Mucosa of rectum (tissue), 2 donors: ENCODE measurements at regions not wholly inside any gene's neighbourhood (a gene's known extent, or its start where the extent isn't known, plus 50 kb on each side); places are given as distances from the start of the nearest gene placed in this dataset.

Experiments
- H3K27ac ChIP-seq, 2 donors: one replicate each; pipeline ENCODE4 v1.7.0; 2013; ENCODE audit warnings: inconsistent platforms in 2 of 2, low read depth in 2 of 2, low read length in 2 of 2
- H3K27me3 ChIP-seq, 2 donors: one replicate each; pipeline ENCODE4 v1.7.0; 2013; ENCODE audit warnings: low read length in 2 of 2; ENCODE audit not compliant: control insufficient read depth in 2 of 2, insufficient read depth in 2 of 2
- H3K36me3 ChIP-seq, 2 donors: one replicate each; pipeline ENCODE4 v1.7.0; 2013; ENCODE audit warnings: low read length in 2 of 2; ENCODE audit not compliant: control insufficient read depth in 2 of 2, insufficient read depth in 2 of 2
- H3K4me1 ChIP-seq, 2 donors: one replicate each; pipeline ENCODE4 v1.7.0; 2013; ENCODE audit warnings: low read length in 2 of 2, mild to moderate bottlenecking in 1 of 2; ENCODE audit not compliant: control insufficient read depth in 2 of 2, insufficient read depth in 2 of 2
- H3K4me3 ChIP-seq, 2 donors: one replicate each; pipeline ENCODE4 v1.7.0; 2013; ENCODE audit warnings: low read length in 2 of 2
- H3K9ac ChIP-seq, 2 donors: one replicate each; pipeline ENCODE4 v1.7.0; 2013; ENCODE audit warnings: low read length in 2 of 2, low read depth in 1 of 2, mild to moderate bottlenecking in 1 of 2
- H3K9me3 ChIP-seq, 2 donors: one replicate each; pipeline ENCODE4 v1.7.0; 2013; ENCODE audit warnings: low read length in 2 of 2; ENCODE audit not compliant: control insufficient read depth in 2 of 2
- donor health status: healthy.
- donor health status: Normal muscosa, but diverticular disease.

DNA sequence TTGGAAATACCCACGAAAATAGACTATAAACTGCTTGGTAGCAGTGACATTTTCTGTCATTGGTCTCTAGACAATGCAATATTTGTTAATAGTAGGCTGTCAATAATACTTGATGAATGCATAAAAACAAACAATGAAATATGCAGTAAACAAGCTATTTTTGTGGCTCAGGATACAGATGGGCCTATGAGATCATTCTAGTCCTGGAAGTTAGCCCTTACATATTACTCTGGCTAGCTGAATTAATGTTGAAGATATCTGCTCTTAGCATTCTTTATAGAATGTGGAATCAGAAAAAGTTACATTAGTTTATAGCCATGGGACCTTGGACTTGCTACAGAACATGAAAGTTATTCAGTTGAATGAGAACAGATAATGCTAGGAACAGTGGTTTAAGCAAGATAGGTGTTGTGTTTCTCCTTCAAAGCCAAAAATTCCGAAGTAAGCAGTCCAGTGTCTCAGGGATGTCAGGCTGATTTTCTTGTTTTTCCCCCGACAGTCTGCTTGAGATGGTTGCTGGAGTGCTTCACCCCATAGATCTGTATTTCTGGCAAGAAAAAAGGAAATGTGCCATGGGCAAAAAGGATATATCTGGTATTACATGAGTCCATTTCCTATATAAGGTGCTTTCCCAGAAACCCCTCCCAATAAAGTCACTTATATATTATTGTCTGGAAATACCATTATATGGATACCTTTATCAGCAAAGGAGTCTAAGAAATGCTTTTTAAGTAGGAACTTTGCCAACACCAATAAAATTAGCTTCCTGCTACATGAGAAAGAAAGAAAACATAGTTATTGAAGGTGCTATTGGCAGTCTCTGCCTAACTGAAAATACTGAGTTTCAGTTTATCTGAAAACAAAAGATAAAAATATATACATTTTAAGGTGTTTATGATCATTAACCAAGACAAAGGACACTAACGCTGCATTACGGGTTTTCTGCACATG is 619.4 kb upstream of the ATP2B1 start:
- Histone ChIP-seq H3K27me3 (no peaks in the 10 kb centered on the region), H3K36me3 (no peaks in the 10 kb centered on the region), H3K27ac (no peak overlapping the region), H3K4me1 (peaks cover 5 to 7% of the 10 kb centered on the region in 2 donors), H3K9me3 (no peaks in the 10 kb centered on the region), H3K4me3 (peak overlapping the region in 1 of 2 donors; percentile 30), H3K9ac (no peak overlapping the region)

DNA sequence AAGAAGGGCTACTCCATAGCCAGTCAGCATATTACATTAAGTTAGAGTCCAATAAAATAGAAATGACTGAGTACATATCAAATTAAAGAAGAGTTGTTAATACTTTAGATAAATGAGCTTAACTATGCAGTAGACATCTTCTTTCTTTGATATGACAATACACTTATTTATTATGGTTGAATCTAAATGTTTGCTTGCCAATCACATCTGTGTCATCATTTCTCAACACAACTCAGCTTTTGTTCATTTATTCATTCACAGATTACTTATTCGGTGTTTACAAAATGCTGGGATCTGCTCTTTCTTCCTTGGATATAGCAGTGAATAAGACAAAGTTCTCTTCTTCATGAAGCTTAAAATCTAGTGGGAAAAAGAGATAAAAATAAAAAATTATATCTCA is 614.6 kb upstream of the ATP2B1 start:
- no peaks in the 10 kb centered on the region for H3K27me3 ChIP-seq
- no peak overlapping the region for H3K27ac ChIP-seq
- H3K4me1 ChIP-seq: peaks cover 1 to 2% of the 10 kb centered on the region in 2 donors
- H3K9me3 ChIP-seq: no peaks in the 10 kb centered on the region
- H3K4me3 ChIP-seq: no peak overlapping the region
- H3K36me3 ChIP-seq: no peaks in the 10 kb centered on the region
- no peak overlapping the region for H3K9ac ChIP-seq

DNA sequence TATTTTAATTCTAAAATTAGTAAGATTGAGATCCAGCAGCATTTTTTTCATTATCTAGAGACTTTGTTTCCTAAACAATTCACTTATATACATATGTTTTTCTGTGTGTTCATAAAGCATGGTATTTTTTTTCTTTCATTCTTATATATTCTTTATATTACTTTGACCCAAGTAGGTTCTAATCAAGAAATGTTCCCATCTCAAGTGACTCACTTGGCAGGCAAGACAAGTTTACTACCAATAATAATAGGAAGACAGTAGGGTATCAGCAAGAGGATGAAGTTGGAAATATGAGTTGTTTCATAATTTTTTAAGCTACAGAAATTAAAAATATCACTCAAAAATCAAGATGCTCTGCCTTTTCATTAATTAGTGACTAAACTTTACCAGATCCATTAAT is 613.4 kb upstream of the ATP2B1 start:
- Histone ChIP-seq H3K9me3 (no peaks in the 10 kb centered on the region), H3K9ac (no peak overlapping the region), H3K27ac (no peak overlapping the region), H3K27me3 (no peaks in the 10 kb centered on the region), H3K36me3 (no peaks in the 10 kb centered on the region), H3K4me3 (no peak overlapping the region), H3K4me1 (no peaks in the 10 kb centered on the region)

DNA sequence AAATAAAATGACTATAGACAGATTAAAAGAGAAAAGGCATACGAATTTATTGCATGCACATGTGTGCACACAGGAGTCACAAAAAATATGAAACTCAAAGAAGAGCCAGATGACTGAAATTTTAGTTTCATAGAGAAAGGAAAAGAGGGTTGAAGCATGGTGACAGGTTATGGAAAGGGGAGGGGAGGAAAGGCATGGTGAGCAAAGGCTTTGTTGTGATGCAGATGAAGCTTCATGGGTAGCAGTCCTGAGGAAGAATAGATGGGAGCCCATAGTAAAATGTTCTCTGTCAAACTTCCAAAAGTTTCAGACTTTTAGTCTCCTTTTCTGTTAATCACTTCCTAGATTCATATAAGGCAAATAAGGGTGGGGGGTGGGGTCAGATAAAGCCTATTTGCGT is 612.7 kb upstream of the ATP2B1 start:
- Histone ChIP-seq H3K4me3 (no peak overlapping the region), H3K36me3 (no peaks in the 10 kb centered on the region), H3K4me1 (no peaks in the 10 kb centered on the region), H3K9me3 (no peaks in the 10 kb centered on the region), H3K9ac (no peak overlapping the region), H3K27ac (no peak overlapping the region), H3K27me3 (no peaks in the 10 kb centered on the region)

DNA sequence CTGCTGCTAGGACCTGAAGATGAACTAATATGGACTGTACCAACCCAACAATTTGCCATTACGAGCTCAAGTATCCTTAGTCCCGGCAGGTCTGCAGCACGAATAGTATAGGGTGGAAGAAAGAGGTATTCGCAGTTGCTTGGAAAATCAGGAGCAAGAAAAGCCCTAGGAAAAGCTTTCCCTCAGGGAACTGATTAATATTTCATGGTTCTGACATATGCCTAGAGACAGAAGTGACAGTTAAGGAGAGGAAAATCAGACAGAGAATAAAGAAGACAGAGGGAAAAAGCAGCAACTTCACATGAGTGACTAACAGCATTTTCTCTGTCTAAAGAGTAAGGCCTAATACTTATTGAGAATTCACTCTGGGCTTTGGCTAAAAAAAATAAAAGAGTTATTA is 602.9 kb upstream of the ATP2B1 start:
- H3K27me3 ChIP-seq: no peaks in the 10 kb centered on the region
- no peak overlapping the region for H3K9ac ChIP-seq
- no peak overlapping the region for H3K4me3 ChIP-seq
- H3K9me3 ChIP-seq: no peaks in the 10 kb centered on the region
- no peaks in the 10 kb centered on the region for H3K36me3 ChIP-seq
- no peaks in the 10 kb centered on the region for H3K4me1 ChIP-seq
- no peak overlapping the region for H3K27ac ChIP-seq

DNA sequence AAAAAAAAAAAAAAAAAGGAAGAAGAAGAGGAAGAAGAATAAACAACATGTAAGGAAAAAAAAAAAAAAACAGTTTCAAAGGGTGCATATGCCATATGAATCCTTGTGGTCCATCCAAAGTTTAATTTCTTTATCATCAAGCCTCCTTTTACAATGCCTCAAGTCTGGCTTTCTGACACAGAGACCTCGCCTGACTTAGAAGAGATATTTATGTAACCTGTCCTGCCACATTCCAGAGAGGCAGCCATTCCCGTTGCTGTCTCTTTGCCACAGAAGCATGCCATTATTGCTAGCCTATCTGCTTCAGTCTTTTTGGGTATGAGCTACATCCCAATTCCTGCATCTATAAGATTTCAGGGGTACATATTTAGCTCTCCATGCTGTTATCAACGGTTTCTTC is 596.7 kb upstream of the ATP2B1 start:
- Histone ChIP-seq H3K9me3 (no peaks in the 10 kb centered on the region), H3K4me1 (no peaks in the 10 kb centered on the region), H3K4me3 (no peak overlapping the region), H3K27ac (no peak overlapping the region), H3K9ac (no peak overlapping the region), H3K27me3 (no peaks in the 10 kb centered on the region), H3K36me3 (no peaks in the 10 kb centered on the region)

DNA sequence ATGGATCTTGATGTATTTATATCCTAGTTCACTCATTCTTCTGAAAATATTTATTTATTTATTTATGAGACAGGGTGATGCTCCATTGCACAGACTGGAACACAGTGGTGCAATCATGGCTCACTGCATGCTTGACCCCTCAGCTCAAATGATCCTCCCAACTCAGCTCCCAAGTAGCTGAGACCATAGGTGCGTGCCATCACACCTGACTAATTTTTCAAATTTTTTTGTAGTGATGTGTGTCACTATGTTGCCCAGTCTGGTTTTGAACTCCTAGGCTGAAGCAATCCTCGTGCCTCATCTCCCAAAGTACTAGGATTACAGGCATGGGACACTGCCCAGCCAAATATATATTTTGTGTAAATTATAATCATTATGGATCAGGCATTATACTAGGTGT is 595.6 kb upstream of the ATP2B1 start:
- Histone ChIP-seq H3K27ac (no peak overlapping the region), H3K9ac (no peak overlapping the region), H3K36me3 (no peaks in the 10 kb centered on the region), H3K4me3 (no peak overlapping the region), H3K27me3 (no peaks in the 10 kb centered on the region), H3K4me1 (no peaks in the 10 kb centered on the region), H3K9me3 (no peaks in the 10 kb centered on the region)

DNA sequence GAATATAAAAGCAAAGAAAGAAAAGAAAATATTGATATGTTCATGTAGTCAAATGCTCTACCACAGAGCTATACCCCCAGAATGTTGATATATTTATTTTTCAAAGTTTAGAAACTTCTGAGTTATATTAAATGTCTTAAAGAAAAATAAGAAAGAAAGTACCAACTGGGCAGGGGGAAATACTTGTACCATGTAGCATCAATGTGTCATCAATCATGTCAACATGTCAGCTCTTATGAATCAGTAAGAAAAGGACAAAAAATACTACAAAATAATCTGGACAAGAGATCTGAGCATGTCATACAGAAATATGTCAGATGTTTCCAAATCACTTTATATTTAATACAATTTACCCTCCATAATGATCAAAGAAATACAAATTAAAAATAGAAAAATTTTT is 595.1 kb upstream of the ATP2B1 start:
- H3K9me3 ChIP-seq: no peaks in the 10 kb centered on the region
- no peak overlapping the region for H3K4me3 ChIP-seq
- no peaks in the 10 kb centered on the region for H3K27me3 ChIP-seq
- H3K4me1 ChIP-seq: no peaks in the 10 kb centered on the region
- H3K9ac ChIP-seq: no peak overlapping the region
- H3K36me3 ChIP-seq: no peaks in the 10 kb centered on the region
- H3K27ac ChIP-seq: no peak overlapping the region

DNA sequence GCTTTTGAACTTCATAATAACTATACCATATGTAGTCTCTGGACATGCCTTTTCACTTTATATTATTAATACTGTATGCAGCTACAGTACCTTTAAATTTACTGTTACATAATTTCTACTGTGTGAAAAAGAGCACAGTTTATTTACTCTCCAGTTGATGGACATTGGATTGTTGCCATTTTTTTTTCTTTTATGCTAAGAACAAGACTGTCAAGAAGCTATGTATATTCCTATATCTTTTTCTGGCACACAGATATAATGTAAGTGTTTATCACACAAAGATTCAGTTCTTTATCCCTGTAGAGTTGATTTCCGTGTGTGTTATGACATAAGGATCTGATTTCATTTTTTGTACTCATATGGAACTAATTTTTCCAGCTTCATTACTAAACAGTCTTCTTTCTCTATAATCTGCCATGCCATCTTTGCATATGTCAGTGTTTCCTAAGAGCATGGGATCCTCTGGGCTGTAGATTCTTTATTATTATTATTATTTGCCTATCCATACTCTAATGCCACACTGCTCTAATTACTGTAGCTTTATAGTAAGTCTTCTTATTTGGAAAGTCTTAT is 593.0 kb upstream of the ATP2B1 start:
- H3K9me3 ChIP-seq: no peaks in the 10 kb centered on the region
- no peaks in the 10 kb centered on the region for H3K36me3 ChIP-seq

DNA sequence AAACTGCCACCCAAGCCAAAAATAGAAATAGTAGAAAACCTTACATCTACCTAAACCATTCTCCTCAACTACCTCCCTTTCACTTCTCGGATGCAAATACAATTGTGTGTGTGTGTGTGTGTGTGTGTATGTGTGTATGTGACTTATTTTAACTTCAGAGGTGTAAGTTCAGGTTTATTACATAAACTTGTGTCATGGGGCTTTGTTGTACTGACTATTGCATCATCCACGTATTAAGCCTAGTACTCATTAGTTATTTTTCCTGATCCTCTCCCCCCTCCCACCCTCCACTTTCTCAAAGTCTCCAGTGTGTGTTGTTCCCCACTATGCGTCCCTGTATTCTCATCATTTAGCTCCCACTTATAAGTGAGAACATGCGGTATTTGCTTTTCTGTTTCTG is 592.5 kb upstream of the ATP2B1 start:
- Histone ChIP-seq H3K9me3 (no peaks in the 10 kb centered on the region), H3K4me3 (no peak overlapping the region), H3K27ac (no peak overlapping the region), H3K36me3 (no peaks in the 10 kb centered on the region), H3K27me3 (no peaks in the 10 kb centered on the region), H3K4me1 (no peaks in the 10 kb centered on the region), H3K9ac (no peak overlapping the region)

More for the DNA sequence above, 593.0 kb upstream of the ATP2B1 start:
- H3K4me1 ChIP-seq: no peaks in the 10 kb centered on the region
- no peak overlapping the region for H3K4me3 ChIP-seq
- H3K27ac ChIP-seq: no peak overlapping the region
- no peaks in the 10 kb centered on the region for H3K27me3 ChIP-seq
- no peak overlapping the region for H3K9ac ChIP-seq
